GM12892 (cell line): ENCODE measurements at regions not wholly inside any gene's neighbourhood (a gene's known extent, or its start where the extent isn't known, plus 50 kb on each side); places are given as distances from the start of the nearest gene placed in this dataset.

Experiments
- POLR2A ChIP-seq: IDR thresholded peaks from 2 replicates; pipeline ENCODE4 v1.6.1; 2011; ENCODE audit warnings: low read depth, low read length, control low read depth
- POLR2AphosphoS5 ChIP-seq: IDR thresholded peaks from 2 replicates; pipeline ENCODE4 v1.6.1; 2011; ENCODE audit warnings: low read depth, low read length, control low read depth
- TAF1 ChIP-seq: IDR thresholded peaks from 2 replicates; pipeline ENCODE4 v1.6.1; 2011; ENCODE audit warnings: low read depth, mild to moderate bottlenecking, control low read depth, low read length, borderline replicate concordance

DNA sequence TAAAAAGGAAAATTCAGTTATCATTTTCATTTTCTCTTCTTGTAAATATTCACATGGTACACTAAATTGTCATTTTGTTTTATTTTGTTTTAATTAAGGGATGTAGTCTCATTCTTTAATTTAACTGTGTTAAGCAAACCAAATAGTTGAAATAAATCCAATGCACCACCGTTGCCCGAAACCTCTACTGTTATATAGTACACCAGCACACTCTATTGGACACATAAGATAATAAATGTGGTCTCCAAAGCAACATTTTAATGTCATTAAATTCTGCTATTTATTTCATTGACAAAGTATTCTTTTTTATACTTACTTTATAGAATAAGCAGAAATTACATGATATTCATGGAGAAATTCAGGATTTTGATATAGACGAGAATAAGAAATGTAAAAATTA lies 156.4 kb upstream of the FREM2 start:
- TF ChIP-seq POLR2A (no peak), TAF1 (no peak), POLR2AphosphoS5 (no peak)
